PC-3 (cell line): ENCODE measurements at regions not wholly inside any gene's neighbourhood (a gene's known extent, or its start where the extent isn't known, plus 50 kb on each side); places are given as distances from the start of the nearest gene placed in this dataset.
"Not testable (repeated sequence)": the region's sequence is repeated elsewhere in the genome, so short reads cannot be mapped to it uniquely, and the experiment has no call there.

Source experiments
- CTCF ChIP-seq: fragments of 300-600 bp; sonication (generic); conservative IDR thresholded peaks from 2 replicates; pipeline ENCODE4 v1.5.1; 2017; ENCODE audit warnings: antibody characterized with exemption, low read depth, mild to moderate bottlenecking, low read length
- EZH2 ChIP-seq: fragments of 300-600 bp; sonication (generic); IDR thresholded peaks from one replicate; pipeline ENCODE4 v1.6.1; 2017; ENCODE audit warnings: antibody characterized with exemption, mild to moderate bottlenecking, low read length; ENCODE audit not compliant: unreplicated experiment

- TF ChIP-seq CTCF, EZH2: not testable (repeated sequence)
Measured at GRCh38 chr7:149554821-149555220, 57.2 kb upstream of the ZNF746 start.
